OCI-LY3 (cell line): ENCODE measurements at regions not wholly inside any gene's neighbourhood (a gene's known extent, or its start where the extent isn't known, plus 50 kb on each side); places are given as distances from the start of the nearest gene placed in this dataset.
"Not testable (repeated sequence)": the region's sequence is repeated elsewhere in the genome, so short reads cannot be mapped to it uniquely, and the experiment has no call there.

Experiments
- H2AFZ ChIP-seq: fragments of 200-600, 300-600 bp; shearing (Covaris generic); 2 replicates; pipeline ENCODE4 v1.6.0; 2014; ENCODE audit warnings: antibody characterized with exemption, low read depth, low read length
- H3K27ac ChIP-seq: fragments of 200-600, 300-600 bp; sonication (generic); 2 replicates; pipeline ENCODE4 v1.5.1; 2014; ENCODE audit warnings: mild to moderate bottlenecking, low read length, moderate library complexity, mixed read lengths
- H3K27me3 ChIP-seq: fragments of 200-600, 300-600 bp; sonication (generic); 2 replicates; pipeline ENCODE4 v1.6.1; 2014; ENCODE audit warnings: low read depth, low read length, mixed read lengths
- H3K36me3 ChIP-seq: fragments of 200-600, 300-600 bp; sonication (generic); replicated peaks from 2 replicates; pipeline ENCODE3; 2014; ENCODE audit warnings: low read depth, low read length, mixed read lengths
- H3K4me1 ChIP-seq: fragments of 300-600, 200-600 bp; sonication (generic); 2 replicates; pipeline ENCODE4 v1.6.1; 2014; ENCODE audit warnings: low read length, mixed read lengths
- H3K4me2 ChIP-seq: fragments of 200-600, 300-600 bp; sonication (generic); 2 replicates; pipeline ENCODE4 v1.6.1; 2014; ENCODE audit warnings: low read length, mixed read lengths
- H3K4me3 ChIP-seq: fragments of 300-600, 200-600 bp; sonication (generic); 2 replicates; pipeline ENCODE4 v1.5.1; 2014; ENCODE audit warnings: antibody characterized with exemption, mild to moderate bottlenecking, low read length, moderate library complexity
- H3K79me2 ChIP-seq: fragments of 300-600, 200-600 bp; shearing (Covaris generic); 2 replicates; pipeline ENCODE4 v1.6.1; 2014; ENCODE audit warnings: mild to moderate bottlenecking, low read length, mixed read lengths
- H3K9ac ChIP-seq: fragments of 300-600, 200-600 bp; shearing (Covaris generic); 2 replicates; pipeline ENCODE4 v1.6.0; 2014; ENCODE audit warnings: mild to moderate bottlenecking, low read length, moderate library complexity
- H3K9me3 ChIP-seq: fragments of 200-600, 300-600 bp; shearing (Covaris generic); 2 replicates; pipeline ENCODE4 v1.6.1; 2014; ENCODE audit warnings: low read length, mixed read lengths; ENCODE audit not compliant: insufficient read depth
- H4K20me1 ChIP-seq: fragments of 200-600, 300-600 bp; sonication (generic); 2 replicates; pipeline ENCODE4 v1.6.1; 2016; ENCODE audit warnings: low read length, mixed read lengths; ENCODE audit not compliant: insufficient read depth
- CTCF ChIP-seq: fragments of 200-600, 300-600 bp; sonication (generic); IDR thresholded peaks from 2 replicates; pipeline ENCODE4 v1.5.1; 2014; ENCODE audit warnings: antibody characterized with exemption, low read length, low read depth
- EZH2phosphoT487 ChIP-seq: fragments of 200-600 bp; shearing (Covaris generic); IDR thresholded peaks from 2 replicates; pipeline ENCODE4 v1.6.1; 2018; ENCODE audit warnings: antibody characterized with exemption, mixed run types, low read depth

GRCh38 chr6:128586095-128586494 is 65.7 kb upstream of the PTPRK start:
- H3K9ac ChIP-seq, result no peak overlapping the region

GRCh38 chr6:128580224-128581110 is 60.1 kb upstream of the PTPRK start:
- no peaks in the 10 kb centered on the region for H3K9me3 ChIP-seq
- TF ChIP-seq CTCF, result no peak
- no peak for TF ChIP-seq EZH2phosphoT487
- H2AFZ ChIP-seq, result no peak overlapping the region
- no peaks in the 10 kb centered on the region for H3K4me1 ChIP-seq
- H3K79me2 ChIP-seq, result no peaks in the 10 kb centered on the region
- no peaks in the 10 kb centered on the region for H4K20me1 ChIP-seq
- no peaks in the 10 kb centered on the region for H3K27me3 ChIP-seq
- no peak overlapping the region for H3K9ac ChIP-seq
- no peak overlapping the region for H3K27ac ChIP-seq
- no peak overlapping the region for H3K4me2 ChIP-seq
- H3K36me3 ChIP-seq, result no peaks in the 10 kb centered on the region
- H3K4me3 ChIP-seq, result no peak overlapping the region

More at GRCh38 chr6:128586095-128586494, 65.7 kb upstream of the PTPRK start:
- no peak overlapping the region for H3K4me2 ChIP-seq
- no peaks in the 10 kb centered on the region for H3K9me3 ChIP-seq
- no peak for TF ChIP-seq CTCF
- TF ChIP-seq EZH2phosphoT487, result no peak
- H3K27me3 ChIP-seq, result no peaks in the 10 kb centered on the region
- H4K20me1 ChIP-seq, result no peaks in the 10 kb centered on the region
- no peaks in the 10 kb centered on the region for H3K79me2 ChIP-seq
- H3K27ac ChIP-seq, result no peak overlapping the region
- H3K4me3 ChIP-seq, result no peak overlapping the region
- H2AFZ ChIP-seq, result no peak overlapping the region
- no peaks in the 10 kb centered on the region for H3K4me1 ChIP-seq
- no peaks in the 10 kb centered on the region for H3K36me3 ChIP-seq

GRCh38 chr6:128575254-128575653 is 54.9 kb upstream of the PTPRK start:
- not testable (repeated sequence) for H3K27ac ChIP-seq, H3K9me3 ChIP-seq, H2AFZ ChIP-seq, H3K4me2 ChIP-seq, H3K79me2 ChIP-seq, H3K4me3 ChIP-seq, H4K20me1 ChIP-seq, H3K9ac ChIP-seq, H3K27me3 ChIP-seq, H3K4me1 ChIP-seq, H3K36me3 ChIP-seq

- H3K27me3 ChIP-seq, result no peaks in the 10 kb centered on the region
- H3K4me2 ChIP-seq, result peak overlapping the region; percentile 6; the same call in 1 of the 2 replicates
- no peak overlapping the region for H3K4me3 ChIP-seq
- no peaks in the 10 kb centered on the region for H3K9me3 ChIP-seq
- no peak overlapping the region for H3K27ac ChIP-seq
- H2AFZ ChIP-seq, result no peak overlapping the region
- no peaks in the 10 kb centered on the region for H3K36me3 ChIP-seq
- peaks cover 9% of the 10 kb centered on the region for H3K4me1 ChIP-seq
- TF ChIP-seq EZH2phosphoT487 (no peak), CTCF (no peak)
- H4K20me1 ChIP-seq, result no peaks in the 10 kb centered on the region
- no peaks in the 10 kb centered on the region for H3K79me2 ChIP-seq
- no peak overlapping the region for H3K9ac ChIP-seq
Measured at GRCh38 chr6:128574402-128574801, 54.0 kb upstream of the PTPRK start.
